ENCODE measurements at regions not wholly inside any gene's neighbourhood (a gene's known extent, or its start where the extent isn't known, plus 50 kb on each side); places are given as distances from the start of the nearest gene placed in this dataset.

DNA sequence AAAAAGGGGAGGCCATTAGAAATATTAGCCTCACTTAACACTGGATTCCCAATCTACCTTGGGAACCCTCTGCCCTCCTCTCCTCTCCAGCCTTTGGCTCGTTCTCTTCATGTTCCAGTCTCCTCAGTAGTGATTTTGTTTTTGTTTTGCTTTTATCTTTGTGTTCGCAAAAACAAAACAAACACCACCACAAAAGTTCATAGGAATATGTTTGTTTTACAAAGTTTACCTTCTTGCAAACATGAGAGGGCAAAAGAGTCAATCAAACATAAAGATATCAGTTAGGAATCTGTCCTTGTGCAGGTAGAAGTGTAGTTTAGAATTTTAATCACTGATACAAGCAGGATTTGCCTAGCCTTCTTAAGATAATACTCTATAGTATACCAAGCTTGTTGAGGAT is 179.7 kb upstream of the GUCY1A2 start:
- no peak overlapping the region for H3K27ac ChIP-seq
- TF ChIP-seq CTCF (conservative IDR thresholded peaks at IDR 0.05) = no peak

- H3K27ac ChIP-seq = no peak overlapping the region
- no peak for TF ChIP-seq CTCF (conservative IDR thresholded peaks at IDR 0.05)
Observed at GRCh38 chr11:107196732-107197131, 178.5 kb upstream of the GUCY1A2 start.

DNA sequence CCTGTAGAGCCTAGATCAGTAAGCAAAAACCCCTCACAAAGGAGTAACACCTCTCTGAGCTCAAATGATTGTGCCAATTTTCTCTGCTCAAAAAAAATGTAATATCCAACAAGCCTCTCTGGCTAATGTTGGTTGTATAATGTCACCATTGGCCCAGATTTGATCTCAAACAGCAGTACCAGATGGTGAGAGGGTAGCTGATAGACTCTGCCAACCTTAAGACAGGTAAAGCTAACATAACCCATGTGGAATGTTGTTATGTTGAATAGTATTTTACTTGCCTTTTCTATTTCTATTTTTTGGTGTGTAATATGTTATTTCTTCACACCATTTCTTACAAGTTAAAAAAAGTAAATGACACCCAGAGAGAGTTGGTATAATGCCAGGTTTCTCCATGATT is 166.7 kb upstream of the GUCY1A2 start:
- H3K27ac ChIP-seq = no peak overlapping the region
- TF ChIP-seq CTCF (conservative IDR thresholded peaks at IDR 0.05) = no peak

GRCh38 chr11:107183953-107184352 is 165.7 kb upstream of the GUCY1A2 start:
- no peak for TF ChIP-seq CTCF (conservative IDR thresholded peaks at IDR 0.05)
- H3K27ac ChIP-seq = no peak overlapping the region

DNA sequence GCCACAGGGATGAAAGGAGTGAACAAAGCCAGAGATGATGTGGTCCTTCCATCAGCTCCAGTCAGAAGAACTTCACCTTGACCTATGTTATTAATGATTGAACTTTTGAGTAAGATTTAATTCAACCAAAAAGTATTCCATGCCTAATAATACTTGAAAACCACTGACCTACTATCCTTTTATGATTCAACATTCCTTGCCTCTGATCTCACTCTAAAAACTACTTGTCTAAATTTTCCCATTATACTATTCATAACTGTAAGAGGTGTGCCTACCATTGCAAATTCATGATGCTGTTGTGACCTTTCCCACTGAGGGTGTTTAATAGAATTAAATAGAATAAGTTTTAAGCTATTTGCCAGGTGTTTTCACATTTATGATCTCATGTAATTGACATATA is 164.7 kb upstream of the GUCY1A2 start:
- no peak for TF ChIP-seq CTCF (conservative IDR thresholded peaks at IDR 0.05)
- no peak overlapping the region for H3K27ac ChIP-seq

DNA sequence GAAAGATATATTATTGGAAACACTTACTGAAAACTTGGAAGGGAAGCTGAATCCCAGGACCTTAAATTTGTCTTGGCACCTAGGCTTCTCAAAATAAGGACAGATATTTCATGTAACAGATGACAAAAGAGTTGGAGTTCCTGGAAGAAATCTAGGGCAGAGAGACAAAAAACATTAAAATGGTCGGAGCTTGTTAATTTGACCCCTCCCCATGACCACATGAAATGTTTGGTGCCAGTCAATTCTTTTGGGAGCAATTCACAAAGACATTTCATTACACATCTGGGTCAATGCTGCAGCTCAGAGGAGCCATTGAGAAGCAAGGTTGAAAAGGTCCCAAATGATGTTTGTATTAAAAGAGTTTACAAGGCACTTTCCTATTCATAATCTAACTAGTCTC is 162.0 kb upstream of the GUCY1A2 start:
- TF ChIP-seq CTCF (conservative IDR thresholded peaks at IDR 0.05) = no peak

DNA sequence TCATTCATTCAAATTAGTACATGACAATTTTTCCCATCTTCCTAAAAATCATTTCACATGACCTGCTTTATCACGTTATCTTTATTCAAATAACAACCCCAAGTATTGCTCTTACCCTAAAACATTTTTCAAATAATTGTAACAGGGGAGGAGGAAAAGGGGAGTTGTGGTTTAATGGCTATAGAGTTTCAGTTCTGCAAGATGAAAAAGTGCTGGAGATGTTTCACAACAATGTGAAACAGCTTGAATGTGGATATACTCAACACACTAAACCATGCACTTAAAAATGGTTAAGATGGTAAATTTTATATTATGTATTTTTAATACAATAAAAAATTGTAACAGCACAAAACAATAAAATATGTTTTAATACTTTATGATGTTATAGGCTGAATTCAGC is 161.6 kb upstream of the GUCY1A2 start:
- no peak for TF ChIP-seq CTCF (conservative IDR thresholded peaks at IDR 0.05)

More for the DNA sequence above, 162.0 kb upstream of the GUCY1A2 start:
- no peak overlapping the region for H3K27ac ChIP-seq

GRCh38 chr11:107177106-107177477 is 158.8 kb upstream of the GUCY1A2 start:
- no peak for TF ChIP-seq CTCF (conservative IDR thresholded peaks at IDR 0.05)
- no peak overlapping the region for H3K27ac ChIP-seq

More for the DNA sequence above, 161.6 kb upstream of the GUCY1A2 start:
- no peak overlapping the region for H3K27ac ChIP-seq

Data from VCaP (cell line).